CMK (cell line): ENCODE measurements at regions not wholly inside any gene's neighbourhood (a gene's known extent, or its start where the extent isn't known, plus 50 kb on each side); places are given as distances from the start of the nearest gene placed in this dataset.
A peak's percentile ranks its signal among the peaks of the same experiment; 100 is the strongest.
"Not testable (repeated sequence)": the region's sequence is repeated elsewhere in the genome, so short reads cannot be mapped to it uniquely, and the experiment has no call there.

ENCODE experiments used
- DNase-seq: peaks from one replicate; pipeline ENCODE4 v3.0.0-alpha.2; 2010; ENCODE audit warnings: low read depth

GRCh38 chr4:100906973-100907372 lies 389.2 kb upstream of the EMCN start:
- no peak for DNase-seq

GRCh38 chr4:100900945-100901344 lies 383.1 kb upstream of the EMCN start:
- not testable (repeated sequence) for DNase-seq

GRCh38 chr4:100900134-100900533 lies 382.3 kb upstream of the EMCN start:
- no peak for DNase-seq

- no peak for DNase-seq
Measured at GRCh38 chr4:100898844-100899243, 381.0 kb upstream of the EMCN start.

- DNase-seq, result no peak
Measured at GRCh38 chr4:100895556-100896197, 377.9 kb upstream of the EMCN start.

- no peak for DNase-seq
Measured at GRCh38 chr4:100894339-100894870, 376.6 kb upstream of the EMCN start.

GRCh38 chr4:100891808-100892207 lies 374.0 kb upstream of the EMCN start:
- DNase-seq, result no peak

- no peak for DNase-seq
Measured at GRCh38 chr4:100889898-100890297, 372.1 kb upstream of the EMCN start.

GRCh38 chr4:100889401-100889800 lies 371.6 kb upstream of the EMCN start:
- no peak for DNase-seq

GRCh38 chr4:100882661-100883060 lies 364.8 kb upstream of the EMCN start:
- no peak for DNase-seq

GRCh38 chr4:100881283-100881682 lies 363.5 kb upstream of the EMCN start:
- no peak for DNase-seq

- peak; percentile 79 for DNase-seq
Measured at GRCh38 chr4:100880011-100880410, 362.2 kb upstream of the EMCN start.

GRCh38 chr4:100879471-100879870 lies 361.6 kb upstream of the EMCN start:
- no peak for DNase-seq

- no peak for DNase-seq
Measured at GRCh38 chr4:100876546-100876945, 358.7 kb upstream of the EMCN start.

GRCh38 chr4:100875296-100876068 lies 357.7 kb upstream of the EMCN start:
- no peak for DNase-seq

GRCh38 chr4:100872811-100873210 lies 355.0 kb upstream of the EMCN start:
- DNase-seq, result no peak

GRCh38 chr4:100870940-100871772 lies 353.3 kb upstream of the EMCN start:
- no peak for DNase-seq

- DNase-seq, result no peak
Measured at GRCh38 chr4:100869276-100869675, 351.5 kb upstream of the EMCN start.

GRCh38 chr4:100868281-100868680 lies 350.5 kb upstream of the EMCN start:
- DNase-seq, result not testable (repeated sequence)

GRCh38 chr4:100852326-100852725 lies 334.5 kb upstream of the EMCN start:
- DNase-seq, result no peak

- no peak for DNase-seq
Measured at GRCh38 chr4:100849319-100849718, 331.5 kb upstream of the EMCN start.

- DNase-seq, result no peak
Measured at GRCh38 chr4:100848841-100849240, 331.0 kb upstream of the EMCN start.

- DNase-seq, result no peak
Measured at GRCh38 chr4:100843910-100844309, 326.1 kb upstream of the EMCN start.
